ENCODE measurements at regions not wholly inside any gene's neighbourhood (a gene's known extent, or its start where the extent isn't known, plus 50 kb on each side); places are given as distances from the start of the nearest gene placed in this dataset.

DNA sequence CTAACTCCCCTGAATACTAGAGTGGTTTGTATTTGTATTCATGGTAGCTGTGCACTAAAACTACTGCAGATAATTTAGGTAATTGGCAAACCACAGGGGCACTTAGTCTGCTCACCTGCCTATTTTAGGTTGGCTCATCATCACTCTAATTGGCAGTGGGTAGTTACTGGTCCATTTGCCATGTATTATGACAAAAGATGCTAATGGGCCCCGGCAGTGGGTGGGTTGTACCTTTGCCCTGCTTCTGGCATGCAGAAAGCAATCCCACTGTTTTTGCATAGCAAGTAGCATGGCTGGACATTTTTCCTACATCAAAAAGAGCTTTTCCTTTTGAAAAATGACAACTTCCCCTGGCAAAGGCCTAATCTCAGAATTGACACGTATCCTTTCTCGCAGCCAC is 741.4 kb upstream of the MAP3K7 start:
- H3K4me3 ChIP-seq (ENCODE audit: low read depth, low read length), result no peak overlapping the region
- TF ChIP-seq, protein P1, sequence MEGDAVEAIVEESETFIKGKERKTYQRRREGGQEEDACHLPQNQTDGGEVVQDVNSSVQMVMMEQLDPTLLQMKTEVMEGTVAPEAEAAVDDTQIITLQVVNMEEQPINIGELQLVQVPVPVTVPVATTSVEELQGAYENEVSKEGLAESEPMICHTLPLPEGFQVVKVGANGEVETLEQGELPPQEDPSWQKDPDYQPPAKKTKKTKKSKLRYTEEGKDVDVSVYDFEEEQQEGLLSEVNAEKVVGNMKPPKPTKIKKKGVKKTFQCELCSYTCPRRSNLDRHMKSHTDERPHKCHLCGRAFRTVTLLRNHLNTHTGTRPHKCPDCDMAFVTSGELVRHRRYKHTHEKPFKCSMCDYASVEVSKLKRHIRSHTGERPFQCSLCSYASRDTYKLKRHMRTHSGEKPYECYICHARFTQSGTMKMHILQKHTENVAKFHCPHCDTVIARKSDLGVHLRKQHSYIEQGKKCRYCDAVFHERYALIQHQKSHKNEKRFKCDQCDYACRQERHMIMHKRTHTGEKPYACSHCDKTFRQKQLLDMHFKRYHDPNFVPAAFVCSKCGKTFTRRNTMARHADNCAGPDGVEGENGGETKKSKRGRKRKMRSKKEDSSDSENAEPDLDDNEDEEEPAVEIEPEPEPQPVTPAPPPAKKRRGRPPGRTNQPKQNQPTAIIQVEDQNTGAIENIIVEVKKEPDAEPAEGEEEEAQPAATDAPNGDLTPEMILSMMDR (IDR thresholded peaks at IDR 0.05; ENCODE audit: low read depth, low read length), result no peak
- TF ChIP-seq POLR2A (IDR thresholded peaks at IDR 0.05; ENCODE audit: extremely low read depth, insufficient read length) (no peak), MYC (IDR thresholded peaks at IDR 0.05; ENCODE audit: low read depth, low read length) (no peak)
- TF ChIP-seq, protein P2, sequence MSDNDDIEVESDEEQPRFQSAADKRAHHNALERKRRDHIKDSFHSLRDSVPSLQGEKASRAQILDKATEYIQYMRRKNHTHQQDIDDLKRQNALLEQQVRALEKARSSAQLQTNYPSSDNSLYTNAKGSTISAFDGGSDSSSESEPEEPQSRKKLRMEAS (IDR thresholded peaks at IDR 0.05; ENCODE audit: low read depth, low read length), result no peak
- no peak for DNase-seq (ENCODE audit: low read depth)

DNA sequence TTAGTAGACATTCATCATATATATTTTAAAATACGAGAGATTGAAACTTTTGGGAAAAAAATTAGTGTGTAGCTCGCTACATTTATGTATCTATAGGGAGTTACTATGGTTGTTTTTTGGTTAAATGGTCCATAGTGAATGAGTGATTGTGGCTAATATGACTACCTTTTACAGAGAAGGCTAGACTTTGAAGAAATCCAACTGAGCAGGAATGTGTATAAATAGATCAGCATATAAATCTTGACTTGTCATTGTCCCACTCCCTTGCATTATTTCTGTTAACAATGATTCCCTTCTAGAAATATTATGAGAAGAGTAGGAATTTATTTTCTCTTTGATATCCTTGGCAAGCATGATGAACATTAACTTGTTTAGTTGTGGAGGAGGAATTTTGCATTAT is 737.8 kb upstream of the MAP3K7 start:
- TF ChIP-seq MYC (IDR thresholded peaks at IDR 0.05; ENCODE audit: low read depth, low read length), result no peak
- H3K4me3 ChIP-seq (ENCODE audit: low read depth, low read length), result no peak overlapping the region
- no peak for DNase-seq (ENCODE audit: low read depth)

DNA sequence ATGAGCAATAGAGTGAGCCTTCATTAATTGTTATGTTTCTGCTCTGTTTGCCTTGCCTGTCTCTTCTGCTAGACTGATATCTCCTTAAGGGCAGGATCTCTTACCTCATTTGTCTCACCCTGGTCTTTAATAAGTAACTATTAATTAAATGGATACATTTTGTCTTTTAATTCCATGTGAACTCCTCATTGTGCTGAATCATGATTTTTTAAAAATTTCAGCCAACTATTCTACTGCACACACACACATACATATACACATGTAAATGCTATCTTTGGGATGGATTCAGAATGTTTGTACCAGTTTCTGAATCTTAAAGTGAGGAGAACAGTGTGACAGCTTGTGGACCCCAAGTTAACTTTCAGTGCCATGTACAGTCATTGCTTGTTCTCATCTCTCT is 731.1 kb upstream of the MAP3K7 start:
- DNase-seq (ENCODE audit: low read depth), result no peak
- no peak overlapping the region for H3K4me3 ChIP-seq (ENCODE audit: low read depth, low read length)
- TF ChIP-seq, protein P2 (IDR thresholded peaks at IDR 0.05; ENCODE audit: low read depth, low read length), result no peak
- TF ChIP-seq MYC (IDR thresholded peaks at IDR 0.05; ENCODE audit: low read depth, low read length), result no peak
- no peak for TF ChIP-seq POLR2A (IDR thresholded peaks at IDR 0.05; ENCODE audit: extremely low read depth, insufficient read length)
- TF ChIP-seq, protein P1 (IDR thresholded peaks at IDR 0.05; ENCODE audit: low read depth, low read length), result no peak

DNA sequence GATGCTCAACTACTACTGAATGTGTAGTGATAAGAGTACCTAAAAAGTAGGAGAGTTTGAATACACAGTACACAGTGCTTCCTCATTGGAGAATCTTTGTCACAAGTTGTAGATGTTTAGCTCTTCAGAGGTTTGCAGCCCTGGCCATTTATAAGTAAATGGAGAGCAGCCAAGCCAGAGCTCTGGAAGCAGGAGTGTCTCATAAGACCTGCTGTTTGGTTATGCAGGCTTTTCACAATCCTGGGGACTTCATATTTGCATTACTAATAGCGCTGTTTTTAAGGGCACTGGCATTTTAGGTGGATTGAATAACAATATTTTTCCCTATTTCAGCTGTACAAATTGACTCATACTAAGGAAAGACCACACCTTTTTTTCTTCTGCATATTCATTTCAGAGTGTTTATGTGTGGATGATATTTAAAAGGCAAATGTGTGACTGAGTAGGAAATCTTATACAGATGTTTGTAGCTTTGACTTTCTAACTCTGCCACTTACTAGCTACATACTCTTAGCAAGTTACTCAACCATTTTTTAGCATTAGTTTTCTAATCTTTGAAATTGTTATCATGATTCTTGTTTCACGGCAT is 730.5 kb upstream of the MAP3K7 start:
- no peak for DNase-seq (ENCODE audit: low read depth)
- H3K4me3 ChIP-seq (ENCODE audit: low read depth, low read length), result no peak overlapping the region
- TF ChIP-seq, protein P1 (IDR thresholded peaks at IDR 0.05; ENCODE audit: low read depth, low read length), result no peak

DNA sequence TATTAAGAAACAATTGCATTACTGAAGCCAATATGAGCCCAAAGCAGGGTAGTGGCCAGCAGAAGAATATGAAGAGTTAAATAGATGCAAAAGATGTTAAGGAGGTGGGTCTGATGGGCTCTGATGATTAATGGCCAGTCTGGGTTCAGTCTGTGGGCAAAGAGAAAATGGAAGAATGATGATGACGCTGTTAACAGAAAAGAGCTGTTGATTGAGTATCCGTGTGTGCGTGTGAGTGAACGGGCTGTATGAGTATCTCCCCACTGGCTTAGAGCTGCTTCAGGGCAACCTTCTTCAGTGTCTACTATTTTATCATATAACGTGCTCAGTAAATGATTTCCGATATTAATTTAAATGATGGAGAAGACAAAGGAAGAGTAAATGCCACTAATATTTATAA is 723.3 kb upstream of the MAP3K7 start:
- TF ChIP-seq MYC (IDR thresholded peaks at IDR 0.05; ENCODE audit: low read depth, low read length) (no peak), POLR2A (IDR thresholded peaks at IDR 0.05; ENCODE audit: extremely low read depth, insufficient read length) (no peak)
- TF ChIP-seq, protein P1 (IDR thresholded peaks at IDR 0.05; ENCODE audit: low read depth, low read length), result no peak
- TF ChIP-seq, protein P2 (IDR thresholded peaks at IDR 0.05; ENCODE audit: low read depth, low read length), result no peak
- no peak overlapping the region for H3K4me3 ChIP-seq (ENCODE audit: low read depth, low read length)
- DNase-seq (ENCODE audit: low read depth), result no peak

DNA sequence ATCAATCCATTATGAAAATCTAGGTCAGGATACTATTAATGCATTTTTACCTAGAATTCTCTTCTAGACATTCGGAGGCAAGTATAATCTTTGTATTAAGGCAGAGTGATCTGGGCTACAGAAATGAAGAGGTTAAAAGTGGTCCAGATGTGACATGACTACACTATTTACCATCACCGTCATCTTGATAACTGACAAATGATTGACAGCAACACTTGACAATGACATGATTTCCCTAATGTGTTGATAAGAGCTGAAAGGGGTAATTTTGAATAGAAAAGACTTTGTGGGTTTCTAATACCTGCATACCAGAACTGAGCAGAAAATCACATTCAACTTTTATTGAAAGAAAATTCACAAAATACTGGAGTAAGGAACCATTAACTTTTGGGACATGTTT is 718.9 kb upstream of the MAP3K7 start:
- no peak overlapping the region for H3K4me3 ChIP-seq (ENCODE audit: low read depth, low read length)
- TF ChIP-seq, protein P1 (IDR thresholded peaks at IDR 0.05; ENCODE audit: low read depth, low read length), result no peak
- TF ChIP-seq MYC (IDR thresholded peaks at IDR 0.05; ENCODE audit: low read depth, low read length) (no peak), POLR2A (IDR thresholded peaks at IDR 0.05; ENCODE audit: extremely low read depth, insufficient read length) (no peak)
- TF ChIP-seq, protein P2 (IDR thresholded peaks at IDR 0.05; ENCODE audit: low read depth, low read length), result no peak
- DNase-seq (ENCODE audit: low read depth), result no peak
